ENCODE measurements at regions not wholly inside any gene's neighbourhood (a gene's known extent, or its start where the extent isn't known, plus 50 kb on each side); places are given as distances from the start of the nearest gene placed in this dataset.

DNA sequence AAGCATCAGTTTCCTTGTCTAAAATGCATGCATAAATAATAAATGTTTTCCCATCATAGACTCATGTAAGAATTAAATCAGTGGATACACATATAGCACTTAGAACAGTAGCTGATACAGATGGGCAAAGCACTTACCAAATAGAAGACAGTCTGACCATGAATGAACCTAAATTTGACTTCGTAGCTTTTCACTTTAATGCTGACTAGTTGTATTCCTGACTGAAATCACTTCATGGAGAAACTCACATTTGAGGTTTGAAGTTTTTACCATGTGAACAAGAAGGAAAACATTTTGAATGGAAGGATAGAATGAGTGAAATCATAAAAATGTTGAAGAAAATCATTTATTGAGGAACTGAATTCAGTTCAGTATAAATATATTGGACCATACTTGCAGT is 68.8 kb upstream of the TMCO5A start:
- no peaks in the 10 kb centered on the region for H3K4me1 ChIP-seq (ENCODE audit: control insufficient read depth, extremely low read depth, insufficient read depth, low read length)
- no peak overlapping the region for H2AFZ ChIP-seq (ENCODE audit: low read length)
- no peak overlapping the region for H3K4me3 ChIP-seq (replicated peaks in 1 of 4; ENCODE audit: control extremely low read depth in 1 of 4, insufficient read depth in 1 of 4, low read depth in 3 of 4, low read length in 4 of 4)
- no peak for DNase-seq (ENCODE audit: low read depth in 2 of 2)
- H4K20me1 ChIP-seq (ENCODE audit: control insufficient read depth, extremely low read depth, insufficient read depth, low read length), result no peaks in the 10 kb centered on the region
- no peak overlapping the region for H3K9ac ChIP-seq (ENCODE audit: insufficient read depth, low read length)
- no peaks in the 10 kb centered on the region for H3K79me2 ChIP-seq (ENCODE audit: control insufficient read depth, insufficient read depth, low read length)
- no peak overlapping the region for H3K27ac ChIP-seq (ENCODE audit: insufficient read depth, low read length)
- TF ChIP-seq, protein P1, sequence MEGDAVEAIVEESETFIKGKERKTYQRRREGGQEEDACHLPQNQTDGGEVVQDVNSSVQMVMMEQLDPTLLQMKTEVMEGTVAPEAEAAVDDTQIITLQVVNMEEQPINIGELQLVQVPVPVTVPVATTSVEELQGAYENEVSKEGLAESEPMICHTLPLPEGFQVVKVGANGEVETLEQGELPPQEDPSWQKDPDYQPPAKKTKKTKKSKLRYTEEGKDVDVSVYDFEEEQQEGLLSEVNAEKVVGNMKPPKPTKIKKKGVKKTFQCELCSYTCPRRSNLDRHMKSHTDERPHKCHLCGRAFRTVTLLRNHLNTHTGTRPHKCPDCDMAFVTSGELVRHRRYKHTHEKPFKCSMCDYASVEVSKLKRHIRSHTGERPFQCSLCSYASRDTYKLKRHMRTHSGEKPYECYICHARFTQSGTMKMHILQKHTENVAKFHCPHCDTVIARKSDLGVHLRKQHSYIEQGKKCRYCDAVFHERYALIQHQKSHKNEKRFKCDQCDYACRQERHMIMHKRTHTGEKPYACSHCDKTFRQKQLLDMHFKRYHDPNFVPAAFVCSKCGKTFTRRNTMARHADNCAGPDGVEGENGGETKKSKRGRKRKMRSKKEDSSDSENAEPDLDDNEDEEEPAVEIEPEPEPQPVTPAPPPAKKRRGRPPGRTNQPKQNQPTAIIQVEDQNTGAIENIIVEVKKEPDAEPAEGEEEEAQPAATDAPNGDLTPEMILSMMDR (conservative IDR thresholded peaks at IDR 0.05 in 1 of 2, IDR thresholded peaks at IDR 0.05 in 1 of 2; ENCODE audit: low read depth in 1 of 2, low read length in 2 of 2), result no peak
- no peak for TF ChIP-seq EZH2 (IDR thresholded peaks at IDR 0.05; ENCODE audit: low read length, missing control alignments)
- no peak overlapping the region for H3K4me2 ChIP-seq (ENCODE audit: extremely low read depth, insufficient read depth, low read length)
- no peaks in the 10 kb centered on the region for H3K9me3 ChIP-seq (ENCODE audit: control insufficient read depth, insufficient read depth, low read depth, low read length)
- no peaks in the 10 kb centered on the region for H3K36me3 ChIP-seq (ENCODE audit: control insufficient read depth, insufficient read depth, low read length)
- H3K27me3 ChIP-seq (ENCODE audit: control insufficient read depth, insufficient read depth, low read length), result peaks cover 2% of the 10 kb centered on the region

DNA sequence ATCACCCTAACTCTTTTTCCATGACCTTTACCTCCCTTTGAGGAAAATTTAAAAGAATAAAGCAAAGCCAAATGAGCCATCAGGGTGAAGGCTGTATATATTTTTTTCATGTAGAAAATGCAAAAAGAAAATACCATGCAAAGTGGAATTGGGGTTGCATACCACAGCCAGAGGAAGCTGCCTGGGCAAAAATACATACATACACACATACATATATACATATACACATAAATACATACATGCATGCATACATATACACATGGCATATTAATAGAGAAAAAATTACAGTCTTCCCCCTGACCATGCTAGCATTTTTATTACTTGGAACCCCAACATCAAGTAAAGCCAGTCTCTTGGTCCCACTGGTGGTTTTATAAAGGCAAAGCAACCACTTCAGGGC is 63.7 kb upstream of the TMCO5A start:
- no peaks in the 10 kb centered on the region for H3K79me2 ChIP-seq (ENCODE audit: control insufficient read depth, insufficient read depth, low read length)

DNA sequence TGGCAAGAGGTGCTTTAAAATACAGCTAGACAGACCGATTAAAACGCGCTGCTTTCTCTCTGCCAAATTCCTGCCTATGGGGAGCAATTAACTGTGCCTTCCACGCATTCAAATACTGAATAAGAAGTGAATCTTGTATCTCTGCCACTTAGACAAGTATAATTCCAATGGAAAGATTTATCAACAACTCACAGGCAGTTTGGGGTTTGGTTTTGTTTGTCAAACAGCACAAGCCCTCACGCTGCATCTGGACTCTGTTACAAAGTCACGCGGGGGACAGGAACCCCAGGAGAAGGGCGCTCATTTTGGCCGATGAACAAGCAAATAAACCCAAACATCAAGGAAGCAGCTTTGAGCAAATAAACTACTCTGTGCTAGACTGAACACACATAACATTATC is 61.8 kb upstream of the TMCO5A start:
- H3K4me3 ChIP-seq (replicated peaks in 1 of 4; ENCODE audit: control extremely low read depth in 1 of 4, insufficient read depth in 1 of 4, low read depth in 3 of 4, low read length in 4 of 4), result peak overlapping the region in 1 of 4 experiments; percentile 15
- peak overlapping the region; percentile 61 for H3K4me2 ChIP-seq (ENCODE audit: extremely low read depth, insufficient read depth, low read length)
- H3K9me3 ChIP-seq (ENCODE audit: control insufficient read depth, insufficient read depth, low read depth, low read length), result no peaks in the 10 kb centered on the region
- H3K27ac ChIP-seq (ENCODE audit: insufficient read depth, low read length), result no peak overlapping the region
- H3K9ac ChIP-seq (ENCODE audit: insufficient read depth, low read length), result no peak overlapping the region
- H4K20me1 ChIP-seq (ENCODE audit: control insufficient read depth, extremely low read depth, insufficient read depth, low read length), result no peaks in the 10 kb centered on the region
- H3K4me1 ChIP-seq (ENCODE audit: control insufficient read depth, extremely low read depth, insufficient read depth, low read length), result peaks cover 7% of the 10 kb centered on the region
- H3K79me2 ChIP-seq (ENCODE audit: control insufficient read depth, insufficient read depth, low read length), result no peaks in the 10 kb centered on the region
- DNase-seq (ENCODE audit: low read depth in 2 of 2), result peak in 1 of 2 donors; percentile 28
- TF ChIP-seq, protein P1 (conservative IDR thresholded peaks at IDR 0.05 in 1 of 2, IDR thresholded peaks at IDR 0.05 in 1 of 2; ENCODE audit: low read depth in 1 of 2, low read length in 2 of 2), result no peak
- TF ChIP-seq EZH2 (IDR thresholded peaks at IDR 0.05; ENCODE audit: low read length, missing control alignments), result no peak
- no peaks in the 10 kb centered on the region for H3K27me3 ChIP-seq (ENCODE audit: control insufficient read depth, insufficient read depth, low read length)
- H2AFZ ChIP-seq (ENCODE audit: low read length), result peak overlapping the region; percentile 77
- H3K36me3 ChIP-seq (ENCODE audit: control insufficient read depth, insufficient read depth, low read length), result no peaks in the 10 kb centered on the region

More for the DNA sequence above, 63.7 kb upstream of the TMCO5A start:
- Histone ChIP-seq H3K36me3 (ENCODE audit: control insufficient read depth, insufficient read depth, low read length) (no peaks in the 10 kb centered on the region), H3K27me3 (ENCODE audit: control insufficient read depth, insufficient read depth, low read length) (peaks cover 2% of the 10 kb centered on the region), H4K20me1 (ENCODE audit: control insufficient read depth, extremely low read depth, insufficient read depth, low read length) (no peaks in the 10 kb centered on the region), H3K4me1 (ENCODE audit: control insufficient read depth, extremely low read depth, insufficient read depth, low read length) (peaks cover 4% of the 10 kb centered on the region), H3K4me2 (ENCODE audit: extremely low read depth, insufficient read depth, low read length) (no peak overlapping the region), H3K9ac (ENCODE audit: insufficient read depth, low read length) (no peak overlapping the region), H3K4me3 (replicated peaks in 1 of 4; ENCODE audit: control extremely low read depth in 1 of 4, insufficient read depth in 1 of 4, low read depth in 3 of 4, low read length in 4 of 4) (no peak overlapping the region), H3K27ac (ENCODE audit: insufficient read depth, low read length) (no peak overlapping the region), H2AFZ (ENCODE audit: low read length) (no peak overlapping the region), H3K9me3 (ENCODE audit: control insufficient read depth, insufficient read depth, low read depth, low read length) (no peaks in the 10 kb centered on the region)
- TF ChIP-seq EZH2 (IDR thresholded peaks at IDR 0.05; ENCODE audit: low read length, missing control alignments), result no peak
- TF ChIP-seq, protein P1 (conservative IDR thresholded peaks at IDR 0.05 in 1 of 2, IDR thresholded peaks at IDR 0.05 in 1 of 2; ENCODE audit: low read depth in 1 of 2, low read length in 2 of 2), result no peak
- DNase-seq (ENCODE audit: low read depth in 2 of 2), result no peak

Measured in fibroblast of lung (primary cell).